PC-3 (cell line): ENCODE measurements at regions not wholly inside any gene's neighbourhood (a gene's known extent, or its start where the extent isn't known, plus 50 kb on each side); places are given as distances from the start of the nearest gene placed in this dataset.

Experiments
- ATAC-seq: fragments of 200-7000 bp; cut with Tn5 transposase; 2 replicates; pipeline ENCODE4 v1.9.1; 2020; ENCODE audit warnings: mild to moderate bottlenecking, moderate library complexity
- BruUV-seq: library from RNA; stranded (reverse); fragments of 400-500 nt; replicated peaks from 2 replicates; lab custom pipeline; 2021; lab: Mats Ljungman, UMichigan
- CTCF ChIA-PET: fragments of 300-600 bp; sonication (Branson Sonifier 250); formaldehyde crosslinking; loops from one replicate; lab custom pipeline; 2022; ENCODE audit warnings: antibody characterized with exemption; lab: Charles Lee
- POLR2A ChIA-PET: fragments of 300-600 bp; sonication (Branson Sonifier 250); formaldehyde crosslinking; loops from one replicate; lab custom pipeline; 2022; ENCODE audit warnings: antibody characterized with exemption; ENCODE audit not compliant: unreplicated experiment; lab: Charles Lee
- DNase-seq: peaks from one replicate; pipeline ENCODE4 v3.0.0-alpha.2; 2015
- H2AFZ ChIP-seq: fragments of 300-600 bp; sonication (generic); 2 replicates; pipeline ENCODE4 v1.6.0; 2016; ENCODE audit warnings: antibody characterized with exemption, low read length
- H3F3A ChIP-seq: fragments of 300-600 bp; sonication (generic); one replicate; pipeline ENCODE4 v1.6.0; 2017; ENCODE audit warnings: antibody characterized with exemption, low read length, control low read depth, mild to moderate bottlenecking; ENCODE audit not compliant: unreplicated experiment
- H3K27ac ChIP-seq: fragments of 300-600 bp; sonication (generic); 2 replicates; pipeline ENCODE4 v1.5.1; 2016; ENCODE audit warnings: mild to moderate bottlenecking, low read length
- H3K27me3 ChIP-seq: fragments of 300-600 bp; sonication (generic); 2 replicates; pipeline ENCODE4 v1.6.1; 2016; ENCODE audit warnings: low read length, mixed read lengths
- H3K36me3 ChIP-seq: fragments of 300-600 bp; sonication (generic); 2 replicates; pipeline ENCODE4 v1.6.1; 2016; ENCODE audit warnings: low read depth, mixed run types, low read length, mixed read lengths
- H3K4me1 ChIP-seq: fragments of 300-600 bp; sonication (generic); 2 replicates; pipeline ENCODE4 v1.5.1; 2016; ENCODE audit warnings: low read length; ENCODE audit not compliant: insufficient read depth
- H3K4me2 ChIP-seq: fragments of 300-600 bp; sonication (generic); 2 replicates; pipeline ENCODE4 v1.6.0; 2016; ENCODE audit warnings: low read length
- H3K4me3 ChIP-seq: fragments of 300-600 bp; sonication (generic); 2 replicates; pipeline ENCODE4 v1.5.1; 2016; ENCODE audit warnings: mild to moderate bottlenecking, low read length, mixed read lengths
- H3K79me2 ChIP-seq: fragments of 300-600 bp; sonication (generic); 2 replicates; pipeline ENCODE4 v1.6.1; 2017; ENCODE audit warnings: low read length, mixed read lengths
- H3K9ac ChIP-seq: fragments of 300-600 bp; sonication (generic); 2 replicates; pipeline ENCODE4 v1.6.0; 2016; ENCODE audit warnings: mild to moderate bottlenecking, low read length
- H3K9me2 ChIP-seq: fragments of 300-600 bp; sonication (generic); replicated peaks from 2 replicates; pipeline ENCODE4 v1.6.1; 2016; ENCODE audit warnings: mixed run types, low read length, mixed read lengths
- H3K9me3 ChIP-seq: fragments of 300-600 bp; sonication (generic); 2 replicates; pipeline ENCODE4 v1.6.1; 2016; ENCODE audit warnings: low read length, mixed read lengths
- H4K20me1 ChIP-seq: fragments of 300-600 bp; sonication (generic); 2 replicates; pipeline ENCODE4 v1.6.1; 2016; ENCODE audit warnings: low read length, mixed read lengths
- CTCF ChIP-seq: fragments of 300-600 bp; sonication (generic); conservative IDR thresholded peaks from 2 replicates; pipeline ENCODE4 v1.5.1; 2017; ENCODE audit warnings: antibody characterized with exemption, low read depth, mild to moderate bottlenecking, low read length
- EZH2 ChIP-seq: fragments of 300-600 bp; sonication (generic); IDR thresholded peaks from one replicate; pipeline ENCODE4 v1.6.1; 2017; ENCODE audit warnings: antibody characterized with exemption, mild to moderate bottlenecking, low read length; ENCODE audit not compliant: unreplicated experiment
- EZH2phosphoT487 ChIP-seq: fragments of 300-600 bp; sonication (generic); IDR thresholded peaks from 2 replicates; pipeline ENCODE4 v1.6.1; 2018; ENCODE audit warnings: mild to moderate bottlenecking, antibody characterized with exemption, low read length, borderline replicate concordance
- intact Hi-C: fragments of 100-400 bp; cut with micrococcal nuclease; formaldehyde crosslinking; loops from 2 replicates; pipeline ENCODE4 v1.9.0; 2023

- no peak overlapping the region for H3K9ac ChIP-seq
- peaks cover 64% of the 10 kb centered on the region for H3K4me1 ChIP-seq
- peak overlapping the region; percentile 19; the same call in 1 of the 2 replicates for H3K4me3 ChIP-seq
- ChIA-PET POLR2A (interaction anchor here (1.2 kb wide), 1 partner anchor 180 kb away, joined by 3 read pairs; no protein-coding TSS in a partner anchor), CTCF (interaction anchor here (0.6 to 3.4 kb wide), 3 partner anchors 19 to 113 kb away, joined by 3 to 55 read pairs (median 3); no protein-coding TSS in a partner anchor)
- no peaks in the 10 kb centered on the region for H4K20me1 ChIP-seq
- no peaks in the 10 kb centered on the region for H3F3A ChIP-seq
- no peaks in the 10 kb centered on the region for H3K79me2 ChIP-seq
- ATAC-seq, result peak; percentile 34
- H3K4me2 ChIP-seq, result peak overlapping the region; percentile 39
- peak; percentile 80 for DNase-seq
- H3K27ac ChIP-seq, result peak overlapping the region; percentile 61
- H3K9me2 ChIP-seq, result no peaks in the 10 kb centered on the region
- no peaks in the 10 kb centered on the region for H3K9me3 ChIP-seq
- intact Hi-C loops, result loop anchor here (1.0 to 2.0 kb wide), 4 partner anchors 19 to 100 kb away; partner anchors contain the start of gene NOG
- TF ChIP-seq EZH2phosphoT487, result no peak
- TF ChIP-seq EZH2, result no peak
- no peak for TF ChIP-seq CTCF
- no TSS peak for BruUV-seq
- no peaks in the 10 kb centered on the region for H3K27me3 ChIP-seq
- H2AFZ ChIP-seq, result peak overlapping the region; percentile 75; the same call in 1 of the 2 replicates
- H3K36me3 ChIP-seq, result no peaks in the 10 kb centered on the region
Measured at GRCh38 chr17:56679777-56680422, 86.4 kb downstream of the NOG start.

- CTCF ChIA-PET, result interaction anchor here (0.8 kb wide), 1 partner anchor 18 kb away, joined by 3 read pairs; no protein-coding TSS in a partner anchor
Measured at GRCh38 chr17:56680676-56681075, 87.2 kb downstream of the NOG start.

More at GRCh38 chr17:56680676-56681075, 87.2 kb downstream of the NOG start:
- Histone ChIP-seq H3K27me3 (no peaks in the 10 kb centered on the region), H3K4me1 (peaks cover 62% of the 10 kb centered on the region), H4K20me1 (no peaks in the 10 kb centered on the region), H3K27ac (peak overlapping the region; percentile 61), H3K36me3 (no peaks in the 10 kb centered on the region), H3K79me2 (no peaks in the 10 kb centered on the region), H3K9me3 (no peaks in the 10 kb centered on the region), H3K4me2 (peak overlapping the region; percentile 39; the same call in 1 of the 2 replicates), H3K9ac (no peak overlapping the region), H3K4me3 (no peak overlapping the region), H3K9me2 (no peaks in the 10 kb centered on the region), H3F3A (no peaks in the 10 kb centered on the region), H2AFZ (no peak overlapping the region)
- ATAC-seq (no peak), DNase-seq (peak; percentile 49)
- TF ChIP-seq CTCF, result no peak
- TF ChIP-seq EZH2, result no peak
- no peak for TF ChIP-seq EZH2phosphoT487
- BruUV-seq, result no TSS peak
- POLR2A ChIA-PET, result interaction anchor here (1.2 kb wide), 1 partner anchor 181 kb away, joined by 3 read pairs; no protein-coding TSS in a partner anchor
- intact Hi-C loops, result no loop called here
